ENCODE measurements at regions not wholly inside any gene's neighbourhood (a gene's known extent, or its start where the extent isn't known, plus 50 kb on each side); places are given as distances from the start of the nearest gene placed in this dataset.

- in situ Hi-C loops (cut with HindIII; ENCODE audit: low pct_unique_long_range_greater_than_20kb, low sequenced_read_pairs): no loop called here
Measured at GRCh38 chr11:112911124-112911523, 50.1 kb upstream of the NCAM1 start.

More at GRCh38 chr11:112911124-112911523, 50.1 kb upstream of the NCAM1 start:
- DNase-seq (ENCODE audit: low read depth, low spot score): no peak

Small RNA genes in the stretch of these regions (small RNA-seq; reads per million reads assigned to genes)
- gene RF00477 (0 reads per million in 2 experiments), gene RNU6-44P (0 to 0.05 reads per million in 2 experiments)

All from SK-MEL-5 (cell line).